ENCODE measurements at regions not wholly inside any gene's neighbourhood (a gene's known extent, or its start where the extent isn't known, plus 50 kb on each side); places are given as distances from the start of the nearest gene placed in this dataset.
"Not testable (repeated sequence)": the region's sequence is repeated elsewhere in the genome, so short reads cannot be mapped to it uniquely, and the experiment has no call there.

DNA sequence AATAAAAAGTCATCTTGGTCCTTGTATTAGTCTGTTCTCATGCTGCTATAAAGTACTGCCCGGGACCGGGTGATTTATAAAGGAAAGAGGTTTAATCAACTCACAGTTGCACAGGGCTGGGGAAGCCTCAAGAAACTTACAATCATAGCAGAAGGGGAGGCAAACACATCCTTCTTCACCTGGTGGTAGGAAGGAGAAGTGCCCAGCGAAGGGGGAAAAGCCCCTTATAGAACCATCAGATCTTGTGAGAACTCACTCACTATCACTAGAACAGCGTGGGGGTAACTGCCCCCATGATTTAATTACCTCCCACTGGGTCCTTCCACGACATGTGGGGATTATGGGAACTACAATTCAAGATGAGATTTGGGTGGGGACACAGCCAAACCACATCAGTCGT lies 215.0 kb downstream of the CDRT15L2 start:
- peak in 1 of 2 donors; percentile 13 for TF ChIP-seq CTCF (conservative IDR thresholded peaks at IDR 0.05 in 1 of 2, IDR thresholded peaks at IDR 0.05 in 1 of 2; ENCODE audit: low read depth in 1 of 2, low read length in 2 of 2)
- H3K4me2 ChIP-seq (ENCODE audit: extremely low read depth, insufficient read depth, low read length); H3K79me2 ChIP-seq (ENCODE audit: control insufficient read depth, insufficient read depth, low read length); H3K4me1 ChIP-seq (ENCODE audit: control insufficient read depth, extremely low read depth, insufficient read depth, low read length); H2AFZ ChIP-seq (ENCODE audit: low read length); H3K9me3 ChIP-seq (ENCODE audit: control insufficient read depth, insufficient read depth, low read depth, low read length); H4K20me1 ChIP-seq (ENCODE audit: control insufficient read depth, extremely low read depth, insufficient read depth, low read length); H3K4me3 ChIP-seq (replicated peaks in 1 of 4; ENCODE audit: control extremely low read depth in 1 of 4, insufficient read depth in 1 of 4, low read depth in 3 of 4, low read length in 4 of 4); H3K9ac ChIP-seq (ENCODE audit: insufficient read depth, low read length); H3K27ac ChIP-seq (ENCODE audit: insufficient read depth, low read length); H3K27me3 ChIP-seq (ENCODE audit: control insufficient read depth, insufficient read depth, low read length); H3K36me3 ChIP-seq (ENCODE audit: control insufficient read depth, insufficient read depth, low read length); DNase-seq (ENCODE audit: low read depth in 2 of 2): not testable (repeated sequence)

- H3K27ac ChIP-seq (ENCODE audit: insufficient read depth, low read length), result no peak overlapping the region
- no peaks in the 10 kb centered on the region for H3K27me3 ChIP-seq (ENCODE audit: control insufficient read depth, insufficient read depth, low read length)
- no peaks in the 10 kb centered on the region for H3K4me1 ChIP-seq (ENCODE audit: control insufficient read depth, extremely low read depth, insufficient read depth, low read length)
- H3K4me2 ChIP-seq (ENCODE audit: extremely low read depth, insufficient read depth, low read length), result no peak overlapping the region
- no peak overlapping the region for H3K9ac ChIP-seq (ENCODE audit: insufficient read depth, low read length)
- no peak for DNase-seq (ENCODE audit: low read depth in 2 of 2)
- H3K79me2 ChIP-seq (ENCODE audit: control insufficient read depth, insufficient read depth, low read length), result no peaks in the 10 kb centered on the region
- no peak overlapping the region for H3K4me3 ChIP-seq (replicated peaks in 1 of 4; ENCODE audit: control extremely low read depth in 1 of 4, insufficient read depth in 1 of 4, low read depth in 3 of 4, low read length in 4 of 4)
- no peak overlapping the region for H2AFZ ChIP-seq (ENCODE audit: low read length)
- H3K36me3 ChIP-seq (ENCODE audit: control insufficient read depth, insufficient read depth, low read length), result no peaks in the 10 kb centered on the region
- no peaks in the 10 kb centered on the region for H3K9me3 ChIP-seq (ENCODE audit: control insufficient read depth, insufficient read depth, low read depth, low read length)
- TF ChIP-seq CTCF (conservative IDR thresholded peaks at IDR 0.05 in 1 of 2, IDR thresholded peaks at IDR 0.05 in 1 of 2; ENCODE audit: low read depth in 1 of 2, low read length in 2 of 2) (no peak), EZH2 (IDR thresholded peaks at IDR 0.05; ENCODE audit: low read length, missing control alignments) (no peak)
- no peaks in the 10 kb centered on the region for H4K20me1 ChIP-seq (ENCODE audit: control insufficient read depth, extremely low read depth, insufficient read depth, low read length)
Measured at GRCh38 chr17:20797292-20797691, 217.8 kb downstream of the CDRT15L2 start.

- H3K4me2 ChIP-seq (ENCODE audit: extremely low read depth, insufficient read depth, low read length), result no peak overlapping the region
- no peak for TF ChIP-seq EZH2 (IDR thresholded peaks at IDR 0.05; ENCODE audit: low read length, missing control alignments)
- TF ChIP-seq CTCF (conservative IDR thresholded peaks at IDR 0.05 in 1 of 2, IDR thresholded peaks at IDR 0.05 in 1 of 2; ENCODE audit: low read depth in 1 of 2, low read length in 2 of 2), result no peak
- H3K36me3 ChIP-seq (ENCODE audit: control insufficient read depth, insufficient read depth, low read length), result no peaks in the 10 kb centered on the region
- no peak for DNase-seq (ENCODE audit: low read depth in 2 of 2)
- no peak overlapping the region for H2AFZ ChIP-seq (ENCODE audit: low read length)
- no peak overlapping the region for H3K27ac ChIP-seq (ENCODE audit: insufficient read depth, low read length)
- H4K20me1 ChIP-seq (ENCODE audit: control insufficient read depth, extremely low read depth, insufficient read depth, low read length), result no peaks in the 10 kb centered on the region
- no peak overlapping the region for H3K9ac ChIP-seq (ENCODE audit: insufficient read depth, low read length)
- no peaks in the 10 kb centered on the region for H3K79me2 ChIP-seq (ENCODE audit: control insufficient read depth, insufficient read depth, low read length)
- no peaks in the 10 kb centered on the region for H3K4me1 ChIP-seq (ENCODE audit: control insufficient read depth, extremely low read depth, insufficient read depth, low read length)
- no peaks in the 10 kb centered on the region for H3K9me3 ChIP-seq (ENCODE audit: control insufficient read depth, insufficient read depth, low read depth, low read length)
- H3K27me3 ChIP-seq (ENCODE audit: control insufficient read depth, insufficient read depth, low read length), result no peaks in the 10 kb centered on the region
- H3K4me3 ChIP-seq (replicated peaks in 1 of 4; ENCODE audit: control extremely low read depth in 1 of 4, insufficient read depth in 1 of 4, low read depth in 3 of 4, low read length in 4 of 4), result no peak overlapping the region
Measured at GRCh38 chr17:20800146-20800545, 220.6 kb downstream of the CDRT15L2 start.
